Mucosa of gallbladder (tissue), 1 donor: ENCODE measurements at regions not wholly inside any gene's neighbourhood (a gene's known extent, or its start where the extent isn't known, plus 50 kb on each side); places are given as distances from the start of the nearest gene placed in this dataset.

Experiments
- DNase-seq: peaks from one replicate; pipeline ENCODE4 v3.0.0-alpha.2; 2020; ENCODE audit warnings: low spot score
- donor health status: DM: no; HTN: no; CAD: no.

GRCh38 chr4:71277353-71277752 lies 61.5 kb upstream of the SLC4A4 start:
- no peak for DNase-seq

DNA sequence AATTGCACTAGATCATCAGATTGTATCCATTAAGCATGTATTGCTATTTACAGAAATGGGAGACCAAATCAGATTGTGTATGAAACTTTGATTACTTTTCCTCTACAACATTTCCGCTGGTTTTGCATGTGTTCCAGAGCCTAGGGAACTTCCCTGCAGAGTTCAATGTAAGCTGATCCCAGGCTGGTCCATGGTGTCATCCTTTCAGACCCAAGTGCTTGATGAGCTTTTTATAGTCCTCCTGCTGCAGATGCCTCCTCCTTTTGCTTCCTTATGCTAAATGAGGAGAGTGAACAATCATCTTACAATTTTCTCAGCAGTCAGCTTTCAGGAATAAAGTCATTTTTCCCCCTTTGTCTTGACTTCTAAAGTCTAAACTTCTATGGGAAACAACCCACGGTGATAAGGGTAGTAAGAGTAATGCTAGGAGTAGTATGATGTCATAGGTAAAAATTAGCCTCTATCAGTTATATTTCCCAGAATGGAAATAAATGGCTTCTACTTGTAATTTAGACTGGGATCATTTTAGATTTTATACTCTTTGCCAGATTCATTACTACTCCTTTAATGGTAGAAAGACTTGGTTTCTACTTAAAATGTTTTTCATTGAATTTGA lies 55.1 kb upstream of the SLC4A4 start:
- no peak for DNase-seq

DNA sequence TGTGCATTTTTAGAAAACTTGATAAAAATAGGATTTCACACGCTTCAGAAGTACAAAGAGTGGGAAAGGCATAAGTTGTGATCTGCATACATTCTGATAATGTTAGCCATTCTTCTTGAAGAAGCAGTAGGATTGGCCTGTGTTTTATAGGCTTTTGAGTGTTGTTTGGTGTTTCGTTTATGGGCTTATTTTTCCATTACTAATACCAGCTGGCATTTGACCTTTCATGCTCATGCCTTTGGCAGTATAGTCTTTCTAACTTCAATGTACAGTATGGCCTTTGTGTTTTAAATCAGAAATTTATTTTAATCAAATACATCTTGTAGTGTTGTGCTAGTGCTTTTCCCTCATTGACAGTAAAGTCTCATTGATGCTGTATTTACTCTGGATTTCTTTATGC lies 51.5 kb upstream of the SLC4A4 start:
- DNase-seq, result no peak

GRCh38 chr4:71288875-71289274 lies 49.9 kb upstream of the SLC4A4 start:
- DNase-seq, result peak; percentile 34
